Dermis microvascular lymphatic vessel endothelial cell (primary cell): ENCODE measurements at regions not wholly inside any gene's neighbourhood (a gene's known extent, or its start where the extent isn't known, plus 50 kb on each side); places are given as distances from the start of the nearest gene placed in this dataset.
"Not testable (repeated sequence)": the region's sequence is repeated elsewhere in the genome, so short reads cannot be mapped to it uniquely, and the experiment has no call there.

Source experiments
- DNase-seq, 2 donors: peaks; one replicate each; pipeline versions ENCODE4 v3.0.0 to v3.0.0-alpha.2; 2010; ENCODE audit warnings: low read depth in 2 of 2

GRCh38 chr9:82778923-82779322 lies 284.0 kb downstream of the RASEF start:
- not testable (repeated sequence) for DNase-seq

DNA sequence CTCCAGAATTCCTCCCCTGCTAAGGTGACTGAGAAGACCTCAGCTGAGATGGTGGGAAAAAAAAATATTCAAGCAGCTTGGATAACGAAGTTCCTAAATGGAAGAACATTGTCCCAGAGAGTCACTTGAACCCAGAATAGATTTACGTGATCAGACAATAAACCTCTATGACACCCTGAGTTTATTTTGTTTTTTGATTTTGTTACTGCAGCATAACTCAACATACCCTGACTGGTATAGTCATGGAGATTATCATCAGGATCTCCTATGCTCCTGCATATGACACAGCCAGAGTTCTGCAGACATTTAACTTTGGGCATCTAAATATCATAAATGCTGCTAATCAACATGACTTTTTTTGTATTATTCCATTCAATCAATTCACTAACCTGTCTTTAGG lies 282.9 kb downstream of the RASEF start:
- DNase-seq = no peak

- DNase-seq = no peak
Observed at GRCh38 chr9:82781921-82782392, 281.0 kb downstream of the RASEF start.

- DNase-seq = no peak
Observed at GRCh38 chr9:82783045-82783444, 279.9 kb downstream of the RASEF start.

- no peak for DNase-seq
Observed at GRCh38 chr9:82784589-82784988, 278.4 kb downstream of the RASEF start.

GRCh38 chr9:82789155-82789824 lies 273.7 kb downstream of the RASEF start:
- DNase-seq = no peak

- DNase-seq = no peak
Observed at GRCh38 chr9:82790875-82791274, 272.1 kb downstream of the RASEF start.

GRCh38 chr9:82791692-82792091 lies 271.2 kb downstream of the RASEF start:
- DNase-seq = no peak

DNA sequence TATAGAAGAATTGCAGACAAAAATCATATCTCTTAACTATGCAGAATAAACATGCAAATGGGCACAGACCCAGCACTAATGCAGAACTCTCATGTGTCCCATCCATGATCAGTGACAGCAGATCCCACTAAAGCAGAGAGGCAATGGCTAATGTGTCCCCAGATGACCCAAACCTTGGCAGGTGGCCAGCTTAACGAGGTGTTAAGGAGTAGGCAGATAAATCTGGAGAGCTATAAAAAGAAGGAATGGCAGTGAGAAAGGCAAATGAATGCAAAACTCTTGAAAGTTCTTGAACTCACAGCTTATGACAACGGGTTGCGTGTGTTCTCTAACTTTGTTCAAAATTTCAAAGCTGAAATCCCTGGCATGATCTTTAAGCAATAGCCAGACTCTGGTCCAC lies 265.4 kb downstream of the RASEF start:
- no peak for DNase-seq

GRCh38 chr9:82799286-82799685 lies 263.7 kb downstream of the RASEF start:
- no peak for DNase-seq

GRCh38 chr9:82805027-82805426 lies 257.9 kb downstream of the RASEF start:
- no peak for DNase-seq

DNA sequence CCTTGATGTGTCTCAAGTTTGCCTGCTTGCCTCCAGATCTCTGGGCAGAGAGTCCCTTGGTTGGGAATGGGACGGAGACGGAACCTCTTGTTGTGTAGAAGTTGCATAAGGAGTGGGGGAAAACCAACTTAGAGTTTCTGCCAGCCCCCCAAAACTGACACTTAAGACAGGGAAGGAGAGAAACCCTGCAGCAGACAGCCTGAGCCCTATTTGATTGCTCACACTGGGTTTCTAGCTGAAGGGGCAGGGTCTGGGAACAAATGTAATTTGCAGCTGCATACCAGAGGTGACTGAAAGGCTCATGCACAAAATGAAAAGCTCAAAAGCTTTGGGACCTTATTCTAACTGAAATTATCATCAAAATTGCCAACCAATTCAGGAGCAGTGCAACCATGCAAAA lies 254.5 kb downstream of the RASEF start:
- DNase-seq = no peak

DNA sequence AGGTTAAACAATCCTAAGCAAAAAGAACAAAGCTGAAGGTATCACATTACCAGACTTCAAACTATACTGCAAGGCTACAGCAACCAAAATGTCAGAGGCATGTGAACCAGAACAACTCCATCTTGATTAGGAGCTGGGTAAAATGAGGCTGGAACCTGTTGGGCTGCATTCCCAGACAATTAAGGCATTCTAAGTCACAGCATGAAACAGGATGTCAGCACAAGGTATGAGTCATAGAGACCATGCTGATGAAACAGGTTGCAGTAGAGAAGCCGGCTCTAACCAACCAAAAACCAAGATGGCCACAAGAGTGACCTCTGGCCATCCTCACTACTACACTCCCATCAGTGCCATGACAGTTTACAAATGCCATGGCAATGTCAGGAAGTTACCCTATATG lies 252.0 kb downstream of the RASEF start:
- DNase-seq = peak in 1 of 2 donors; percentile 2

DNA sequence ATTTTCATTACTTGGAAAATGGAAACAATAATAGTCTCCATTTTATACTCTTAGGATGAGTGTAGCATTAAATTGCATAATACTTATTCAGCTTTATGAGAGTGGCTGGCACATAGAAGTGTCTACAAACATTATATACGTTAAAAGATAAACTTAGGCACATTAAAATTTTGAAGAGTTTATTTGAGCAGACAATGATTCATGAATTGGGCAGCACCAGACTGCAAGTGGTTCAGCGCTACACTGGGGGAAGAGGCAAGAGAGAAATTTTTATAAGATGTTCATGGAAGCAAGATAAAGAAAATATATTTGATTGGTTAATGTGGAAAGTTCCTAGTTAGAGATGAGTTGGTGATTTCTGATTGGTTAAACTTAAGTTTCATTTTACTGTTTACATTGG lies 243.7 kb downstream of the RASEF start:
- no peak for DNase-seq

- no peak for DNase-seq
Observed at GRCh38 chr9:82820186-82820585, 242.8 kb downstream of the RASEF start.

- DNase-seq = no peak
Observed at GRCh38 chr9:82829818-82830217, 233.1 kb downstream of the RASEF start.

DNA sequence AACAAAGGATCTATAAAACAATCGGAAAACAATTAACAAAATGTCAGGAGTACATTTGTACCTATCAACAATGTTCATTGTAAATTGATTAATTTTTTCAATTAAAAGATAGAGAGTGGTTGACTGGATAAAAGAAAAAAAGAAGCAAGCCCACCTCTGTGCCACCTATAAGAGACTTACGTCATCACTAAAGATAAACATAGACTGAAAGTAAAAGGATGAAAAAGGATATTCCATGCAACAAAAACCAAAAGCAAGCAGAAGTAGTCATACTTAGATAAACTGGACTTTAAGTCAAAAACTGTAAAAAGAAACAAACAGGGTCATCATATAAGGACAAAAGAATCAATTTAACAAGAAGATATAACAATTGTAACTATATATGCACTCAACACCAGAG lies 197.4 kb downstream of the RASEF start:
- no peak for DNase-seq

- peak in 1 of 2 donors; percentile 8 for DNase-seq
Observed at GRCh38 chr9:82880336-82881050, 182.4 kb downstream of the RASEF start.

DNA sequence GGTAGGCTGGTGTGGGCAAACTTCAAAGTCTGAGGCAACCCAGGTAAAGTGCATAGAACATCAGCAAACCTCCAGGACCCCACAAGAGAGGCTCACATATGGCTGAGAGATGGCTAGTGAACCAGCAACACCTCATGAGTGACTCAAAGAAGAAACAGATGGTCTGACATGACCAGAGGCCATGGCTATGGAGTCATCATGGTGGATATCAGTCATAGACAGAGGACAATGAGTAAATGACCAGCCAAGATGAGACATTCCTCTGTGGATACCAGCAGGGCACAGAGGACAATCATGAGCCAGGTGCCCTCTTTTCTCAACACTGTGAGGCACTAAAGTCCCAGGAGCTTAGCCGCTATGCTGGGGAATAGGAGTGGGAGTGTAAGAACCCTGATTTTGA lies 180.8 kb downstream of the RASEF start:
- peak in 1 of 2 donors; percentile 68 for DNase-seq

GRCh38 chr9:82882748-82883147 lies 180.2 kb downstream of the RASEF start:
- DNase-seq = peak; percentile 15 to 84

DNA sequence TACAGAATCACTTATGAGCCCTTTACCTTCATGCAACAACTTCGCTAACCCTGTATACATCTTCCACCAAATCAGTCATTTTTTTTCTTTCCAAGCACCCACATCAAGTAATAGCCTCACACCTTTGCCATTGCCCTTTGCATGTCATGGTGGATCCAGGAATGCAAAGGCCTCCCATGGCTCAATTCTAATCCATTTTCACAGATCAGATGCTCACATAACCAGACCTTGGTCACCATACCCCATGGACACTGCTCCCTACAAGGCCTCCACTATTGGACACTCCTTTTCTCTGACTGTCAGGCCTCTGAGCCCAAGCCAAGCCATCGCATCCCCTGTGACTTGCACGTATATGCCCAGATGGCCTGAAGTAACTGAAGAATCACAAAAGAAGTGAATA lies 179.5 kb downstream of the RASEF start:
- no peak for DNase-seq

- DNase-seq = not testable (repeated sequence)
Observed at GRCh38 chr9:82883974-82884373, 179.0 kb downstream of the RASEF start.

DNA sequence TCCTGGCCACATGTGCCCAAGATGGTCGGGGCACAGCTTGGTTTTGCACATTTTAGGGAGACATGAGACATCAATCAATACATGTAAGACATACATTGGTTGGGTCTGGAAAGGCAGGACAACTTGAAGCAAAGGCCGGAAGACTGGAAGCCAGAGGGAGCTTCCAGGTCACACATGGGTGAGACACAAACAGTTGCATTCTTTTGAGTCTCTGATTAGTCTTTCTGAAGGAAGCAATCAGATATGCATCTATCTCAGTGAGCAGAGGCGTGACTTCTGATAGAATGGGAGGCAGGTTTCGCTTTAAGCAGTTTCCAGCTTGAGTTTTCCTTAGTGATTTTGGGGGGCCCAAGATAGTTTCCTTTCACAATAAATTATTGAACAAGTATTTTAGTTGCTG lies 172.5 kb downstream of the RASEF start:
- no peak for DNase-seq
